Urothelium cell line (cell line): ENCODE measurements at regions not wholly inside any gene's neighbourhood (a gene's known extent, or its start where the extent isn't known, plus 50 kb on each side); places are given as distances from the start of the nearest gene placed in this dataset.
"Not testable (repeated sequence)": the region's sequence is repeated elsewhere in the genome, so short reads cannot be mapped to it uniquely, and the experiment has no call there.

Experiments used
- DNase-seq: peaks from one replicate; pipeline ENCODE4 v3.0.0; 2011; ENCODE audit warnings: low spot score, mixed read lengths
- FAIRE-seq: peaks from 2 replicates; lab custom pipeline; 2011; peaks lifted over from hg19 to GRCh38; lab: Jason Lieb, UNC

DNA sequence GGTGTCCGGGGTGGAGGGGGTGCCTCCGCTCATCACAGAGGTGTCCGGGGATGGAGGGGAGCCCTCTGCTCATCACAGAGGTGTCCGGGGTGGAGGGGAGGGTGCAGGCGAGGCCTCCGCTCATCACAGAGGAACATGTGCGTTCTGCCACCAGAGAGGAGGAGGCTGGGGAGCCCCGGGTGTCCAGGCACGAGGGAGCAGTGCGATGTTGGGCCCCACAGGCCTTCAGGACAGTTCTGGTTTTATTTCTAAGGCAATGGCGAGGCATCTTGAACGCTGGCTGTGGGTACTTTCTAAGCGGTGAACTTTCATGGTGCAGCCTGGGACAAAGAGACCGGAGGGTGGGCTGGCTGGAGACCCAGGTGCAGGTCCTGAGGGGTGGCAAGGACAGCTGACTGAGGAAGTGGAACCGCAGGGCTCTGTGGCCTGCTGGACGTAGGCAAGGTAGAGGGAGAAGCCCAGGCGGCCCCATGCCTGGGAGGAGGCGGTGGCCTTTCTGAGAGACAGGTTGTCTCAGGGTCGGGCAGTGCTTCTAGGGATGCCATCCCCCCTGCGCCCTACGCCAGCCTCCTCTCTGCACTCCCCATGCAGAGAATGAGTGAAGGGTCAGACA, 196.6 kb upstream of the SALL3 start:
- FAIRE-seq (no peak), DNase-seq (no peak)

DNA sequence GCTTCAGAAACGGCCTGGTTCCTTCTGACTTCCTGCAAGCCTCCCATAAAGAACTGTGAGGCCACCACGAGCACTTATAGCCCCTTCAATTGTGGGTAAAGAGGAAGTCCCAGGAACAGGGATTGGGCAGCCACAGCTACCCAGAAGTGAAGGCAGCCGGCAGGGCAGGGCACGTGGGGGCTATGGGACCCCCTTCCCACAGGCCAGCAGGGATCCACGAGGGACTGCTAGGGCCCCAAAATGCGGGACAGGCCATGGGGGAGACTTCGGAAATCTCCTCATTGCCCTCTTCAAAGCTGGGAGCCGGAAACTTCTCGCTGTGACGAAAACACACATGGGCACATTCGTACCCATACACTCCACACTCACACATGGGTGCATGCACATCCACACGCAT, 196.1 kb upstream of the SALL3 start:
- FAIRE-seq: no peak

DNA sequence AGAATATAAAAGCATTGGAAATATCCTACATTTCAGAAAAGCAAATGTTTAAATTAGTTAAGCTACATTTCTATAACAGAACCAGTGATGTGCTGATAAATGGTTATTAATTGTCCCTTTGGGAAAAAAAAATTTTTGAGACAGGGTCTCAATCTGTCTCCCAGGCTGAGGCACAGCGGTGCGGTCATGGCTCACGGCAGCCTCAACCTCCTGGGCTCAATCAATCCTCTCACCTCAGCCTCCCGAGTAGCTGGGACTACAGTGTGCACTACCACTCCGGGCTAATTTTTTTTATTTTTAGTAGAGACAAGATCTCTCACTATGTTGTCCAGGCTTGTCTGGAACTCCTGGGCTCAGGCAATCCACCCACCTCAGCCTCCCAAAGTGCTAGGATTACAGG, 194.8 kb upstream of the SALL3 start:
- DNase-seq (no peak), FAIRE-seq (no peak)

More for the DNA sequence above, 196.1 kb upstream of the SALL3 start:
- DNase-seq: no peak

- DNase-seq: no peak
- FAIRE-seq: no peak
Observed at GRCh38 chr18:78785706-78786105, 193.9 kb upstream of the SALL3 start.

- DNase-seq (no peak), FAIRE-seq (no peak)
Observed at GRCh38 chr18:78786776-78787175, 192.8 kb upstream of the SALL3 start.

DNA sequence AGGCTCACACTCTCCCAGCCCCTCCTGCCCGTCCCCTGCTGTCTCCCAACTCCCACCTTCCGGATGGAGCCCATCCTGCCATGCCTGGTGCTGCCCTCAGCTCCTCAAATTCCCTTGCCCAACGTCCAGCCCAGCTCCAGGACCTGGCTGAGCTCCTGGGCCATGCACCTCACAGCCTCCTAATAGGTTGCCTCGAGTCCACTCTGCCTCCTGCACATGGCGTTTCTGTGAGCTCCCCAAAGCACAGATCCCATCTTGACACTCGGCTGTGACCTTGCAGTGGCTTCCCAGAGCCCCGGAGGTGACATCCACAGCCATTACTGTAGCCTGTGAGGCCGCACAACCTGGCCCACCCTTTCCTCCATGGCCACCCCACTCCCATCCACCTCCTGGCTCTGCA, 191.9 kb upstream of the SALL3 start:
- FAIRE-seq (no peak), DNase-seq (no peak)

GRCh38 chr18:78788161-78788560, 191.5 kb upstream of the SALL3 start:
- DNase-seq (no peak), FAIRE-seq (no peak)

DNA sequence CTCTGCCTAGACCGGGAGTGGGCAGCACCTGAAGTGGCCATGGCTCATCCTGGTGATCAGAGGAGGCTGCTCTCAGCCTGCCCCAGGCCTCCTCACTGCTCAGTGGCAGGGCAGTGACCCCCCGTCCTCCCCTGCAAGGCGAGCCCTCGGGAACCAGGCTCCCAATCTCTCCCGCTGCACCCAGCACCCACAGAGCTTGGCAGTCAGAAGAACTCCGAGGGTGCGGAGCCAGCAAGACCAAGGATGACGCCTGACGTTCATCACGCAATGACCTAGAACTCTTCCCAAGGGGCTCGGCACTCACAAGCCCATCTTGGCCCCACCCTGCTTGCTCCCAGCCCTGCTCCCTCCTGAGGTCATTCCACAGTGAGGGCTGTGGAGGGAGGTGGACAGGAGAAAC, 189.8 kb upstream of the SALL3 start:
- no peak for FAIRE-seq

DNA sequence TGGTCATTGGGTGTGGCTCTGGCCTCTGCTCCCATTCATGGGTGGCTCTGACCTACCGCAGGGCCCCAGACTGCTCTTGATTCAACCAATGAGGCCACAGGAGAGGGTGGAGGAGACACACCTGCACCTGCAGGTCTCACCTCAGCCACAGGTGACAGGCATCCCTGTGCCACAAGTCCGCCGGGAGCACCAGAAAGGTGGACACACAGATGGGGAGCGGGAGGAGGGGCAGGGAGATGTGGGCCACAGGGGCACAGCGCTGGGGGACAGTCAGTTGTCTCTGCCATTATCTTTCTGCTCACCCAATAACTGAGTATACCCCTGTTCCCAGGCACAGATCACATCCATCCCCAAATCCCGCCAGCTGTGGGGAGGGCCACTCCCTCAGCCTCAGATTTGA, 189.1 kb upstream of the SALL3 start:
- no peak for FAIRE-seq
- DNase-seq: no peak

More for the DNA sequence above, 189.8 kb upstream of the SALL3 start:
- DNase-seq: no peak

- DNase-seq (no peak), FAIRE-seq (no peak)
Observed at GRCh38 chr18:78790960-78791359, 188.7 kb upstream of the SALL3 start.

- no peak for DNase-seq
- no peak for FAIRE-seq
Observed at GRCh38 chr18:78792094-78792493, 187.5 kb upstream of the SALL3 start.

DNA sequence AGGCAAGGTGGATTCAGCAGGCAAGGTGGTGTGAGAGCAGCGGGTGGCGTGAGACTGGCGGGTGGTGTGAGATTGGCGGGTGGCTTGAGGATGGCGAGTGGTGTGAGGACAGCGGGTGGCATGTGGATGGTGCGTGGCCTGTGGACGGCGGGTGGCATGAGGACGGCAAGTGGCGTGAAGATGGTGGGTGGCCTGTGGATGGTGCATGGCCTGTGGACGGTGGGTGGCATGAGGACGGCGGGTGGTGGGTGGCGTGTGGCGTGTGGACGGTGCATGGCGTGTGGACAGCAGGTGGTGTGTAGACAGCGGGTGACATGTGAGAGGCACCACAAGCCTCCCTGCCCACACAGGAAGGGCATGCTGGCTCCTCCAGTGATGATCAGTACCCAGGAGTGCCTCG, 186.9 kb upstream of the SALL3 start:
- FAIRE-seq (no peak), DNase-seq (no peak)

GRCh38 chr18:78793313-78794070, 186.1 kb upstream of the SALL3 start:
- no peak for DNase-seq
- no peak for FAIRE-seq

- FAIRE-seq (no peak), DNase-seq (peak; percentile 48)
Observed at GRCh38 chr18:78794071-78794430, 185.6 kb upstream of the SALL3 start.

DNA sequence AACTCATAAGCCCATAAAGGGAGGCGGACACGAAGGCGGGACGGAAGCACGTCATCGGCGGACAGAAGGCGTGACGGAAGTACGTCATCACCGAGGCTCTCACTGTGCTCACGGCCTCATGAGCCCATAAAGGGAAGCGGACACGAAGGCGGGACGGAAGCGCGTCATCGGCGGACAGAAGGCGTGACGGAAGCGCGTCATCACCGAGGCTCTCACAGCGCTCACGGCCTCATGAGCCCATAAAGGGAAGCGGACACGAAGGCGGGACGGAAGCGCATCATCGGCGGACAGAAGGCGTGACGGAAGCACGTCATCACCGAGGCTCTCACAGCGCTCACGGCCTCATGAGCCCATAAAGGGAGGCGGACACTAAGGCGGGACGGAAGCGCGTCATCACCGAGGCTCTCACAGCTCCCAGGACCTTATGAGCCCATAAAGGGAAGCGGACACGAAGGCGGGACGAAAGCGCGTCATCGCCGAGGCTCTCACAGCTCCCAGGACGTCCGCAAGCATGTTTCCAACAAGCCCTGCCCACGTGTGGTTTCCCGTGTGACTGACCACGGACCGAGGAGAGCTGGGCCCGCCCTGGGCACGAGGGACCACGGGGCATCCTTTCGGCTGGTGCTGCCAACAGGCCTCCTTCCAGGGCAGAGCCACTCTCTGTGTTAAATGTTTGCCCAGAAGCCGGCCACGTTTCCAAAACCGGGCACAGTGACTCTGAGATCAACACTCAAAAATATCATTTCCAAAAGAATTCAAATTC, 182.7 kb upstream of the SALL3 start:
- peak; percentile 30 for FAIRE-seq
- no peak for DNase-seq

GRCh38 chr18:78797499-78797898, 182.1 kb upstream of the SALL3 start:
- FAIRE-seq (no peak), DNase-seq (no peak)

DNA sequence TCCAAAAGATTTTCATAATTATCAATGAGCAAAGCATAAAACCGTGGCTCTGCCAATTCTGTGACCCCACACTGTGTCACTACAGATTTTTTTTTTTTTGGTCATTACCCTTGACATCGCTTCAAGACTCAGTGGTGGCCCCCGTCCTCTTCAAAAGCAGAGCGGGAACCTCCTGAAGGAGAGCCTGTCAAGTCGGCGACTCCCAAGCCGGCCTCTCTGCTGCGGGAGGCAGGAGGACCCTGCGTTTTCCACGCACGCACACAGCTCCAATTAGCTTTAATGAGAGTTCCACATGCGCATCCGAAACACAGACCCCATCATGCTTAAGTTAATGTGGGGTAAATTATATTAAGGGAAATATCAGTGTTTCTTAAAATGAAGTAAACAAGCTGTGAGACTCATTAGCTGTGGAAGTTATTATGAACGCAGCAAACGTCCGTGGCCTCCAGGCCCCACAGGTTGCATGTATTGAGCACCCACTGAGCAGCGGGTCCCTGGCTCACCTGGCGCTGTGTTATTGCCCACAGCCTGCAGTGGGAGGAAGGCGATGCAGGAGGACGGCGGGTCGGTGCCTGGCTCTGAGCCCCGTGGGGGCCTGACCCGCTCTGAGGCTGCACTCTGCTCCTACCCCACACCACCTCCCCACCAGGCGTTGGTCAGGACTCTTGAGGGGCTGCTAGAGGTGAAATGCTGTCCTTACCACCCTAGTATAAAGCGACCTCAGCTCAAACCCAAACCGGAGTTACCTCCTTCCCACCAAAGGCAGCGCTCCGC, 181.0 kb upstream of the SALL3 start:
- DNase-seq: no peak
- FAIRE-seq: no peak

- no peak for FAIRE-seq
Observed at GRCh38 chr18:78799382-78800089, 180.1 kb upstream of the SALL3 start.

DNA sequence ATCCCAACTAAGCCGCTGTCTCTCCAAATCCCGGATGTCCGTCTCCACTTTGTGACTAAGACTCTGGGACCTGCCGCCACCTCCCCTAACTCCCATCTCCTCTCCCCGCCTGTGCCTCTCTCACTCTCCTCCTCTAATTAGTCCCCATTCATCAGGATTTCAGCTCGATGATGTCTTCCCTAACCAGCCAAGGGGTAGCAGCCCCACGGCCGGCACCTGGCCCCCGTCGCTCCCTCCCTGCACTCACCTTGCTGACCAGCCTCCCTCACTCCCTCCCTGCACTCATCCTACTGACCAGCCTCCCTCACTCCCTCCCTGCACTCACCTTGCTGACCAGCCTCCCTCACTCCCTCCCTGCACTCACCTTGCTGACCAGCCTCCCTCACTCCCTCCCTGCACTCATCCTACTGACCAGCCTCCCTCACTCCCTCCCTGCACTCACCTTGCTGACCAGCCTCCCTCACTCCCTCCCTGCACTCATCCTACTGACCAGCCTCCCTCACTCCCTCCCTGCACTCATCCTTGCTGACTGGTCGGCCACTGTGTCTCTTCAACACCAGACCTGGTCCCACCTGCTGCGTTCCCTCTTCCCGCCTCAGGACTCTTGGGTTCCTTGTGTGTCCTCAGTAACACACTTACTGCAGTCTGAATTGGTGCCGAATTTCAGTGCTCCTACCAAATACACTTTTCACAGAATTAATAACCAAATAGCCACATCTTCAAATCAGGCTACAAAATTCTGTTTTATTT, 179.3 kb upstream of the SALL3 start:
- DNase-seq, FAIRE-seq: not testable (repeated sequence)

More at GRCh38 chr18:78799382-78800089, 180.1 kb upstream of the SALL3 start:
- DNase-seq: no peak

GRCh38 chr18:78801011-78801410, 178.6 kb upstream of the SALL3 start:
- no peak for FAIRE-seq
- DNase-seq: no peak
